ENCODE measurements at regions not wholly inside any gene's neighbourhood (a gene's known extent, or its start where the extent isn't known, plus 50 kb on each side); places are given as distances from the start of the nearest gene placed in this dataset.

GRCh38 chr10:130711072-130711471 lies 574.9 kb downstream of the GLRX3 start:
- Histone ChIP-seq H3K27ac (ENCODE audit: low read length) (no peak overlapping the region), H3K9me3 (ENCODE audit: low read length) (no peaks in the 10 kb centered on the region), H3K27me3 (ENCODE audit: low read length) (no peaks in the 10 kb centered on the region), H3K9me2 (replicated peaks; ENCODE audit: low read length) (no peaks in the 10 kb centered on the region), H3K36me3 (ENCODE audit: low read depth, low read length) (no peaks in the 10 kb centered on the region), H3K4me1 (ENCODE audit: insufficient read depth, low read length) (no peaks in the 10 kb centered on the region), H4K20me1 (ENCODE audit: low read length) (no peaks in the 10 kb centered on the region), H3K4me3 (ENCODE audit: low read length) (no peak overlapping the region), H3K9ac (ENCODE audit: low read length) (no peak overlapping the region), H3K4me2 (ENCODE audit: low read length) (no peak overlapping the region), H3F3A (ENCODE audit: low read length, unreplicated experiment) (no peaks in the 10 kb centered on the region), H2AFZ (ENCODE audit: low read length) (no peak overlapping the region), H3K79me2 (ENCODE audit: low read length) (no peaks in the 10 kb centered on the region)
- intact Hi-C loops (cut with micrococcal nuclease), result no loop called here
- ChIA-PET CTCF (no interaction called here), POLR2A (ENCODE audit: unreplicated experiment) (no interaction called here)
- BruUV-seq (replicated peaks), result no TSS peak
- no peak for ATAC-seq
- no peak for DNase-seq
- TF ChIP-seq CTCF (conservative IDR thresholded peaks at IDR 0.05; ENCODE audit: low read depth, low read length) (no peak), EZH2phosphoT487 (IDR thresholded peaks at IDR 0.05; ENCODE audit: borderline replicate concordance, low read length) (no peak), EZH2 (IDR thresholded peaks at IDR 0.05; ENCODE audit: low read length, unreplicated experiment) (no peak)

- H3K79me2 ChIP-seq (ENCODE audit: low read length), result no peaks in the 10 kb centered on the region
- H3K27me3 ChIP-seq (ENCODE audit: low read length), result no peaks in the 10 kb centered on the region
- H3F3A ChIP-seq (ENCODE audit: low read length, unreplicated experiment), result no peaks in the 10 kb centered on the region
- H4K20me1 ChIP-seq (ENCODE audit: low read length), result no peaks in the 10 kb centered on the region
- H3K9me2 ChIP-seq (replicated peaks; ENCODE audit: low read length), result no peaks in the 10 kb centered on the region
- no peak overlapping the region for H3K27ac ChIP-seq (ENCODE audit: low read length)
- H2AFZ ChIP-seq (ENCODE audit: low read length), result no peak overlapping the region
- H3K4me1 ChIP-seq (ENCODE audit: insufficient read depth, low read length), result no peaks in the 10 kb centered on the region
- no peak overlapping the region for H3K4me3 ChIP-seq (ENCODE audit: low read length)
- no TSS peak for BruUV-seq (replicated peaks)
- DNase-seq (no peak), ATAC-seq (no peak)
- no peak overlapping the region for H3K4me2 ChIP-seq (ENCODE audit: low read length)
- TF ChIP-seq CTCF (conservative IDR thresholded peaks at IDR 0.05; ENCODE audit: low read depth, low read length) (no peak), EZH2 (IDR thresholded peaks at IDR 0.05; ENCODE audit: low read length, unreplicated experiment) (no peak), EZH2phosphoT487 (IDR thresholded peaks at IDR 0.05; ENCODE audit: borderline replicate concordance, low read length) (no peak)
- intact Hi-C loops (cut with micrococcal nuclease), result no loop called here
- H3K9me3 ChIP-seq (ENCODE audit: low read length), result no peaks in the 10 kb centered on the region
- no peak overlapping the region for H3K9ac ChIP-seq (ENCODE audit: low read length)
- POLR2A ChIA-PET (ENCODE audit: unreplicated experiment), result no interaction called here
- H3K36me3 ChIP-seq (ENCODE audit: low read depth, low read length), result no peaks in the 10 kb centered on the region
- CTCF ChIA-PET, result no interaction called here
Observed at GRCh38 chr10:130713135-130713534, 576.9 kb downstream of the GLRX3 start.

- ChIA-PET POLR2A (ENCODE audit: unreplicated experiment) (no interaction called here), CTCF (no interaction called here)
- BruUV-seq (replicated peaks), result no TSS peak
- Histone ChIP-seq H3K79me2 (ENCODE audit: low read length) (no peaks in the 10 kb centered on the region), H3K9me2 (replicated peaks; ENCODE audit: low read length) (no peaks in the 10 kb centered on the region), H3F3A (ENCODE audit: low read length, unreplicated experiment) (no peaks in the 10 kb centered on the region), H3K27ac (ENCODE audit: low read length) (no peak overlapping the region), H3K4me3 (ENCODE audit: low read length) (no peak overlapping the region), H4K20me1 (ENCODE audit: low read length) (no peaks in the 10 kb centered on the region), H3K4me2 (ENCODE audit: low read length) (no peak overlapping the region), H3K9ac (ENCODE audit: low read length) (no peak overlapping the region), H3K4me1 (ENCODE audit: insufficient read depth, low read length) (no peaks in the 10 kb centered on the region), H2AFZ (ENCODE audit: low read length) (no peak overlapping the region), H3K9me3 (ENCODE audit: low read length) (no peaks in the 10 kb centered on the region), H3K36me3 (ENCODE audit: low read depth, low read length) (no peaks in the 10 kb centered on the region), H3K27me3 (ENCODE audit: low read length) (no peaks in the 10 kb centered on the region)
- TF ChIP-seq CTCF (conservative IDR thresholded peaks at IDR 0.05; ENCODE audit: low read depth, low read length), result no peak
- intact Hi-C loops (cut with micrococcal nuclease), result no loop called here
- ATAC-seq, result no peak
- no peak for DNase-seq
Observed at GRCh38 chr10:130713731-130714130, 577.5 kb downstream of the GLRX3 start.
